Body of pancreas (tissue), 4 donors: ENCODE measurements at regions not wholly inside any gene's neighbourhood (a gene's known extent, or its start where the extent isn't known, plus 50 kb on each side); places are given as distances from the start of the nearest gene placed in this dataset.

ENCODE experiments used
- ATAC-seq: fragments of 150-250 bp; one replicate; pipeline ENCODE4 v1.9.1; 2016
- DNase-seq, 4 donors: peaks; one replicate each; pipeline ENCODE4 v3.0.0-alpha.2; 2019
- H3K27ac ChIP-seq, 4 donors: fragments of 200-600 bp; sonication (generic); 1 replicate in 3 of 4; 2 replicates in 1 of 4; pipeline versions ENCODE4 v1.5.1 to v1.6.1; 2016 to 2019; ENCODE audit warnings: mild to moderate bottlenecking in 1 of 4, mixed read lengths in 1 of 4, moderate library complexity in 1 of 4
- H3K27me3 ChIP-seq, 2 donors: fragments of 200-600 bp; sonication (generic); one replicate each; pipeline ENCODE4 v1.6.0; 2016; ENCODE audit warnings: mild to moderate bottlenecking in 1 of 2
- H3K36me3 ChIP-seq, 2 donors: fragments of 200-600 bp; sonication (generic); replicated peaks in 1 of 2; 2 replicates each; pipeline ENCODE4 v1.5.1; 2016; ENCODE audit warnings: low read depth in 2 of 2; ENCODE audit not compliant: insufficient read depth in 1 of 2
- H3K4me1 ChIP-seq: fragments of 200-600 bp; sonication (generic); one replicate; pipeline ENCODE4 v1.6.0; 2016
- H3K4me3 ChIP-seq, 2 donors: fragments of 200-600 bp; sonication (generic); 1 replicate in 1 of 2; 2 replicates in 1 of 2; pipeline ENCODE4 v1.5.1; 2016 to 2019
- H3K9me3 ChIP-seq, 3 donors: fragments of 200-600 bp; sonication (generic); 1 replicate in 2 of 3; 2 replicates in 1 of 3; pipeline ENCODE4 v1.5.1; 2016
- POLR2A ChIP-seq, 3 donors: fragments of 450-650 bp; IDR thresholded peaks; one replicate each; pipeline ENCODE4 v1.6.1; 2016; ENCODE audit warnings: antibody characterized with exemption in 3 of 3, mild to moderate bottlenecking in 2 of 3
- WGBS, 2 donors: methylation state at CpG; one replicate each; pipeline ENCODE4 v1.1.5; 2017; 5-methylcytosine and 5-hydroxymethylcytosine counted together
- intact Hi-C: fragments of 100-400 bp; cut with DNase I; formaldehyde crosslinking; loops from one replicate; pipeline ENCODE4 v1.15.1; 2023
- TF ChIP-seq, protein P1 (sequence below), 7 experiments: fragments of 450-650 bp in 4 of 7; fragments of 200-600 bp in 3 of 7; sonication (generic) in 3 of 7; IDR thresholded peaks; one replicate each; pipeline ENCODE4 v1.5.1; 2016 to 2019; ENCODE audit warnings: antibody characterized with exemption in 7 of 7

DNA sequence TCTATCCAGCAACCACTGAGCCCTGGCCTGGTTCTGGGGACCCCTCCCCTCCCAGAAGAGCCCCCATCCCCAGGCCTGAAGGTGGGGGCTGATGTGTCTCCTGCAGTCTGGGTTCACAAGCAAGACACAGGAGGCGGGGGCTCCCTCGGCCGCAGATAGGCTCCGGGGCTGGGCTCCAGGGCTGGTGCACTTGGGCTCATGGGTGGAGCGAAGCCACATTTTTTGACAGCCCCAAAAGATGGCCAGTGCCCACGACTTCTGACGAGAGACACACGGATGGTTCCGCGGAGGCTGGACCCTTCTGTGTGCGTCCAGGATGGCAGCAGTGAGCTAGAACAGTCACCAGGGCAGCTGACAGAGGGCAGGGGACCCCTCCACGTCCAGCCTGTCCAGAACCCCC, 57.1 kb upstream of the GATA5 start:
- ATAC-seq (no peak), DNase-seq (no peak)
- Histone ChIP-seq H3K27me3 (peaks cover 0 to 11% of the 10 kb centered on the region in 2 donors), H3K36me3 (no peaks in the 10 kb centered on the region), H3K4me1 (no peaks in the 10 kb centered on the region), H3K9me3 (no peaks in the 10 kb centered on the region), H3K27ac (no peak overlapping the region), H3K4me3 (no peak overlapping the region)
- WGBS, 2 donors: 71% methylated on average over 12 of the region's 12 CpGs; no CpG with 5 or more reads in 1 of the 2 donors
- TF ChIP-seq POLR2A (IDR thresholded peaks at IDR 0.05): no peak
- TF ChIP-seq, protein P1, sequence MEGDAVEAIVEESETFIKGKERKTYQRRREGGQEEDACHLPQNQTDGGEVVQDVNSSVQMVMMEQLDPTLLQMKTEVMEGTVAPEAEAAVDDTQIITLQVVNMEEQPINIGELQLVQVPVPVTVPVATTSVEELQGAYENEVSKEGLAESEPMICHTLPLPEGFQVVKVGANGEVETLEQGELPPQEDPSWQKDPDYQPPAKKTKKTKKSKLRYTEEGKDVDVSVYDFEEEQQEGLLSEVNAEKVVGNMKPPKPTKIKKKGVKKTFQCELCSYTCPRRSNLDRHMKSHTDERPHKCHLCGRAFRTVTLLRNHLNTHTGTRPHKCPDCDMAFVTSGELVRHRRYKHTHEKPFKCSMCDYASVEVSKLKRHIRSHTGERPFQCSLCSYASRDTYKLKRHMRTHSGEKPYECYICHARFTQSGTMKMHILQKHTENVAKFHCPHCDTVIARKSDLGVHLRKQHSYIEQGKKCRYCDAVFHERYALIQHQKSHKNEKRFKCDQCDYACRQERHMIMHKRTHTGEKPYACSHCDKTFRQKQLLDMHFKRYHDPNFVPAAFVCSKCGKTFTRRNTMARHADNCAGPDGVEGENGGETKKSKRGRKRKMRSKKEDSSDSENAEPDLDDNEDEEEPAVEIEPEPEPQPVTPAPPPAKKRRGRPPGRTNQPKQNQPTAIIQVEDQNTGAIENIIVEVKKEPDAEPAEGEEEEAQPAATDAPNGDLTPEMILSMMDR (IDR thresholded peaks at IDR 0.05): no peak
- intact Hi-C loops: no loop called here

GRCh38 chr20:62533591-62534495, 58.0 kb upstream of the GATA5 start:
- DNase-seq (no peak), ATAC-seq (no peak)
- intact Hi-C loops: no loop called here
- Histone ChIP-seq H3K27ac (no peak overlapping the region), H3K4me3 (no peak overlapping the region), H3K36me3 (no peaks in the 10 kb centered on the region), H3K9me3 (no peaks in the 10 kb centered on the region), H3K27me3 (peaks cover 0 to 11% of the 10 kb centered on the region in 2 donors), H3K4me1 (no peaks in the 10 kb centered on the region)
- 31 to 48% methylated on average over 14 to 19 of the region's 19 CpGs for whole genome bisulfite sequencing, 2 donors
- TF ChIP-seq, protein P1 (IDR thresholded peaks at IDR 0.05): no peak
- TF ChIP-seq POLR2A (IDR thresholded peaks at IDR 0.05): no peak

DNA sequence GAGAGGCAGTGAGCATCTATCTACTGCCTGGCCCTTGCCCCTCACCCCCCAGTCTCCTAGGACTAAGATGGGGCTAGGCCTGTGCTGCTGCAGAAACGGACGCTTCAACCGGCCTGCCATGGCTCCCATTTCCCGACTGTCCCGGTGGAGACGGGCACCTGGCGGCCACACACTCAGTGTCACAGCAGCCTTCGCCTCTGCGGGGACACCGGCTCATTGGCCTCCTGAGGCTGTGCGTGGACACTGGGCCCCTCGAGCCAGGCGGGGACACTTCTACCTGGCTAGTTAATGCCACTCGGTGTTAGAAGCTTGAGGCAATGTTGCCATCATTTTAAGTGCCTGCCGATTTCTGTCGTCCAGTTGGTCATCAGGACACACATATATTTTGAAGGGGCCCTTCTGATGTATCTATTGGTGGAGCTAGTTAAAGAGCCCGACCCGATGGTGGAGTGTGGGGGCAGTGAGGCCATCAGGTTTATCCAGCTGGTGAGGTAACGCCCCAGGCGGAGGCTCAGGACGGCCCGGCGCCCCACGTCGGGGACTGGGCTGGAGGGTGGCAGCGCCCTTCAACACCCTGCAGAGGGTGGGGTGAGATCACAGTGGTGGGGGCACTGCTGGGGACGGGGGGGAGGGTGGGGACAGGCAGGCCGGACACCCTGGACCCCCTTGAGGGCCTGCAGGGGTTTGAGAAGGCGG, 58.9 kb upstream of the GATA5 start:
- no peak for TF ChIP-seq POLR2A (IDR thresholded peaks at IDR 0.05)
- TF ChIP-seq, protein P1 (IDR thresholded peaks at IDR 0.05): no peak
- Histone ChIP-seq H3K36me3 (no peaks in the 10 kb centered on the region), H3K4me1 (no peaks in the 10 kb centered on the region), H3K4me3 (no peak overlapping the region), H3K27me3 (peaks cover 0 to 11% of the 10 kb centered on the region in 2 donors), H3K27ac (no peak overlapping the region), H3K9me3 (no peaks in the 10 kb centered on the region)
- intact Hi-C loops: no loop called here
- 67 to 75% methylated on average over 15 to 29 of the region's 29 CpGs for WGBS, 2 donors
- ATAC-seq: no peak
- no peak for DNase-seq

DNA sequence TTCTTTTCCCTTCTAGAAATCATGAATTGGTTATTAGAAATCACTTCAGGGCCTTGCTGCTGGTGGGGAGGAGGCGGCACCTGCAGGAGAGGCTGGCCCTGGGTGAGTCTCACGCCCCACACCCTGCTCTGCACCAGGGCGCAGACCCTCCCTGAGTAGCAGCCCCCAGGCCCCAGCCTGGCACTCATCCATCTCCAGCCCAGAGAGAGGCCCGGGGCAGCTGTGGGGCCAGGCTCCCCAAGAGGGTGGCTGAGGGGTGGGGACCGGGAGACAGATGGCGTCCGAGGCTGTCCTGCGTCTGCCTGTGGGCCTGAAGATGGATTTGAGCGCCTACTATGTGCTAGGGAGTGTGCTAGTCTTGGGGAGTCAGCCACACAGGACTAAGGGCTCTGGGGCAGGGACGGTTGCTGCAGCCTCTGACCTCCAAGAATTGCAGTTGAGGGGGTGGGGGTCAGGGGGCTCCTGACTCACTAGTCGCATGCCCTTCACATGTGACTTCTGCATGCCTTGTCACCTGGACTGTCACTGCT, 59.6 kb upstream of the GATA5 start:
- H3K27ac ChIP-seq: no peak overlapping the region
- H3K27me3 ChIP-seq: peaks cover 0 to 11% of the 10 kb centered on the region in 2 donors
- H3K9me3 ChIP-seq: no peaks in the 10 kb centered on the region
- no peak overlapping the region for H3K4me3 ChIP-seq
- H3K4me1 ChIP-seq: no peaks in the 10 kb centered on the region
- 12 to 37% methylated on average over 3 to 9 of the region's 11 CpGs for WGBS, 2 donors
- TF ChIP-seq, protein P1 (IDR thresholded peaks at IDR 0.05): no peak
- no peak for TF ChIP-seq POLR2A (IDR thresholded peaks at IDR 0.05)
- DNase-seq: no peak
- intact Hi-C loops: no loop called here
- no peak for ATAC-seq
- no peaks in the 10 kb centered on the region for H3K36me3 ChIP-seq
